Skeletal muscle tissue (tissue), 3 donors: ENCODE measurements at regions not wholly inside any gene's neighbourhood (a gene's known extent, or its start where the extent isn't known, plus 50 kb on each side); places are given as distances from the start of the nearest gene placed in this dataset.
"Not testable (repeated sequence)": the region's sequence is repeated elsewhere in the genome, so short reads cannot be mapped to it uniquely, and the experiment has no call there.

ENCODE experiments used
- H3K27ac ChIP-seq: one replicate; pipeline ENCODE4 v1.7.0; 2013; ENCODE audit warnings: mild to moderate bottlenecking, low read depth, low read length, inconsistent platforms
- H3K27me3 ChIP-seq, 3 donors: one replicate each; pipeline ENCODE4 v1.7.0; 2013; ENCODE audit warnings: low read length in 3 of 3; ENCODE audit not compliant: control insufficient read depth in 3 of 3, insufficient read depth in 3 of 3
- H3K36me3 ChIP-seq, 3 donors: one replicate each; pipeline ENCODE4 v1.7.0; 2013; ENCODE audit warnings: low read length in 3 of 3; ENCODE audit not compliant: control insufficient read depth in 3 of 3, insufficient read depth in 3 of 3
- H3K4me1 ChIP-seq, 3 donors: one replicate each; pipeline ENCODE4 v1.7.0; 2013; ENCODE audit warnings: low read length in 3 of 3, mild to moderate bottlenecking in 3 of 3; ENCODE audit not compliant: control insufficient read depth in 3 of 3, insufficient read depth in 3 of 3
- H3K4me3 ChIP-seq, 3 donors: one replicate each; pipeline ENCODE4 v1.7.0; 2013; ENCODE audit warnings: low read length in 3 of 3
- H3K9ac ChIP-seq, 3 donors: one replicate each; pipeline ENCODE4 v1.7.0; 2013; ENCODE audit warnings: low read length in 3 of 3, mild to moderate bottlenecking in 3 of 3, moderate library complexity in 2 of 3, low read depth in 1 of 3
- H3K9me3 ChIP-seq, 3 donors: one replicate each; pipeline ENCODE4 v1.7.0; 2013; ENCODE audit warnings: low read length in 3 of 3; ENCODE audit not compliant: control insufficient read depth in 3 of 3
- donor health status: Osteomylitis.

- Histone ChIP-seq H3K27ac (no peak overlapping the region), H3K36me3 (no peaks in the 10 kb centered on the region), H3K9ac (no peak overlapping the region), H3K27me3 (no peaks in the 10 kb centered on the region), H3K9me3 (no peaks in the 10 kb centered on the region), H3K4me3 (no peak overlapping the region), H3K4me1 (no peaks in the 10 kb centered on the region)
Measured at GRCh38 chr1:166590161-166590560, 249.1 kb upstream of the POGK start.

- no peaks in the 10 kb centered on the region for H3K9me3 ChIP-seq
- no peaks in the 10 kb centered on the region for H3K27me3 ChIP-seq
- H3K4me1 ChIP-seq: no peaks in the 10 kb centered on the region
- no peak overlapping the region for H3K4me3 ChIP-seq
- no peak overlapping the region for H3K9ac ChIP-seq
- no peaks in the 10 kb centered on the region for H3K36me3 ChIP-seq
- H3K27ac ChIP-seq: no peak overlapping the region
Measured at GRCh38 chr1:166594646-166595045, 244.6 kb upstream of the POGK start.

DNA sequence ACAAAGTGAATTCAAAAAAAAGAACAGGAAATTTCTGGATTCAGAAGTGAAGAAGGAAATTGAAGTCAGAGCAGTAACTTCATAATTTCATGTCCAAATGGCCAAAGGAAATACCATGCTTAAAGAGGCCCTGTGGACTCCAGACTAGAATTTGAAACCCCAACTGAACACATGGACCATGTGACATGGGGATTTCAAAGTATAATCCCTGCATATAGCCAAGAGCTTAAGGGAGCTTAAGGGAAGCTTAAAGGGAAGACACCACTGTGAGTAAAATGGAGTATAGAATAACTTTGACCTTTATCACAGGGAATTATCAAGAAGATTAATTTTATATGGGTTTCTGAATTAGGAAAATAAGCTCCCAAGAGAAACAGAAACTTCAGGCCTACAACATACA, 241.8 kb upstream of the POGK start:
- no peak overlapping the region for H3K27ac ChIP-seq
- no peaks in the 10 kb centered on the region for H3K4me1 ChIP-seq
- no peaks in the 10 kb centered on the region for H3K9me3 ChIP-seq
- H3K4me3 ChIP-seq: no peak overlapping the region
- H3K9ac ChIP-seq: no peak overlapping the region
- H3K36me3 ChIP-seq: no peaks in the 10 kb centered on the region
- H3K27me3 ChIP-seq: no peaks in the 10 kb centered on the region

DNA sequence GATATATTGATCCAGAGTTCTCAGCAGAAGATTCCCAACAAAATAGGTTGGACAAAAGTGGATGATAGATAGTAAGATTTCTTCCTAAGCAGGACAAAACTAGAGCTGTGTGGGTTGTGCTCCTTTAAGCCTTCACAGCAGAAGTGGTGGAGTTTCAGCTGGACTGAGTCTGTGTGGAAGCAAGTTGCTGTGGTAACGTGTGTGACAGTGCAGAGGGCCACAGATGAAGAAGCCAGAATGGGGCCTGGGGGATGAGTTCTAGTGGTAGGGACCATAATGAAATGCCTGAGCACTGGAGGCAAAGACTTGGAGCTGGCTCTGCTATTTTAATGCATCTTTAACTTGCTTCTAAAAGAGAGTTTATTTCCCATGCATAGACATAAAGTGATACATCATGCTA, 238.7 kb upstream of the POGK start:
- H3K9me3 ChIP-seq: no peaks in the 10 kb centered on the region
- no peak overlapping the region for H3K27ac ChIP-seq
- H3K36me3 ChIP-seq: no peaks in the 10 kb centered on the region

GRCh38 chr1:166601650-166602278, 237.5 kb upstream of the POGK start:
- Histone ChIP-seq H3K4me1 (no peaks in the 10 kb centered on the region), H3K27ac (no peak overlapping the region), H3K9me3 (no peaks in the 10 kb centered on the region), H3K27me3 (no peaks in the 10 kb centered on the region), H3K4me3 (no peak overlapping the region), H3K9ac (no peak overlapping the region), H3K36me3 (no peaks in the 10 kb centered on the region)

More for the DNA sequence above, 238.7 kb upstream of the POGK start:
- Histone ChIP-seq H3K27me3 (no peaks in the 10 kb centered on the region), H3K9ac (no peak overlapping the region), H3K4me1 (no peaks in the 10 kb centered on the region), H3K4me3 (no peak overlapping the region)

- not testable (repeated sequence) for H3K4me1 ChIP-seq, H3K36me3 ChIP-seq, H3K27me3 ChIP-seq, H3K9ac ChIP-seq, H3K9me3 ChIP-seq, H3K27ac ChIP-seq, H3K4me3 ChIP-seq
Measured at GRCh38 chr1:166602801-166603200, 236.5 kb upstream of the POGK start.

- Histone ChIP-seq H3K9ac (no peak overlapping the region), H3K36me3 (no peaks in the 10 kb centered on the region), H3K9me3 (no peaks in the 10 kb centered on the region), H3K4me1 (no peaks in the 10 kb centered on the region), H3K4me3 (no peak overlapping the region), H3K27me3 (no peaks in the 10 kb centered on the region), H3K27ac (no peak overlapping the region)
Measured at GRCh38 chr1:166603296-166603695, 236.0 kb upstream of the POGK start.

DNA sequence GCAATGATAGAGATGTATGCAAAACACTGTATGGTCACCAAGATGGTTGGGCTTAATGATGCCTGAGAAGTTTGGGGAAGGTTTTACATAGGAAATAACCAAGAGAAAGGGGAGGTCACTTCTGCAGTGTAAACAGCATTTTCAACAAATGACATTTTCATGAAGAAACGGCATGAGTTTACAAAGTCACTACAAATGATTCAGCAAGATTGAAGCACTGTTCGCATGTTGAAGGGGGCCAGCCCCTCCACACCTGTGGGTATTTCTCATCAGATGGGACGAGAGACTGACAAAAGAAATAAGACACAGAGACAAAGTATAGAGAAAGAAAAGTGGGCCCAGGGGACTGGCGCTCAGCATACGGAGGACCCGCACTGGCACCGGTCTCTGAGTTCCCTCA, 234.1 kb upstream of the POGK start:
- Histone ChIP-seq H3K36me3 (no peaks in the 10 kb centered on the region), H3K4me1 (no peaks in the 10 kb centered on the region), H3K9me3 (no peaks in the 10 kb centered on the region), H3K27ac (no peak overlapping the region), H3K4me3 (no peak overlapping the region), H3K9ac (no peak overlapping the region), H3K27me3 (no peaks in the 10 kb centered on the region)

GRCh38 chr1:166612886-166613285, 226.4 kb upstream of the POGK start:
- no peak overlapping the region for H3K9ac ChIP-seq
- no peak overlapping the region for H3K27ac ChIP-seq
- H3K4me3 ChIP-seq: no peak overlapping the region
- no peaks in the 10 kb centered on the region for H3K9me3 ChIP-seq
- no peaks in the 10 kb centered on the region for H3K36me3 ChIP-seq
- H3K4me1 ChIP-seq: no peaks in the 10 kb centered on the region
- peaks cover 0 to 1% (median 0%) of the 10 kb centered on the region in 3 donors for H3K27me3 ChIP-seq

DNA sequence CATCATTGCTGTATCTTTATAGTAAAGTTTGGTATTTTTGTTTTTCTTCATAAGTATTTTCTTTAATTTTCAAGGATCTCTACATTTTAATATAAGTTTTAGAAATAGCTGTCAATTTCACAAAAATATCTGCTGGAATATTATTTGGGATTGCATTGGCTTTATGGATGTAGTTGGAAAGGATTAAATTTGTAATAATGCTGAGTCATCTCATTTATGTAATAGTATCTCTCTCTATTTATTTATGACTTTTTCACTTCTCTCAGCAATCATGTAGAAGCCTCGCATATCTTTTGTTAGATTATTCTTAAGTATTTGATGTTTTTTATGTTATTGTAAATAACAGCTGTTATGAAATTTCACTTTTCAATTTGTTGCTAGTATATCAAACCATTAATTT, 223.1 kb upstream of the POGK start:
- Histone ChIP-seq H3K4me1 (no peaks in the 10 kb centered on the region), H3K27me3 (peaks cover 0 to 5% (median 0%) of the 10 kb centered on the region in 3 donors), H3K9me3 (no peaks in the 10 kb centered on the region), H3K4me3 (no peak overlapping the region), H3K36me3 (no peaks in the 10 kb centered on the region), H3K27ac (no peak overlapping the region), H3K9ac (no peak overlapping the region)

DNA sequence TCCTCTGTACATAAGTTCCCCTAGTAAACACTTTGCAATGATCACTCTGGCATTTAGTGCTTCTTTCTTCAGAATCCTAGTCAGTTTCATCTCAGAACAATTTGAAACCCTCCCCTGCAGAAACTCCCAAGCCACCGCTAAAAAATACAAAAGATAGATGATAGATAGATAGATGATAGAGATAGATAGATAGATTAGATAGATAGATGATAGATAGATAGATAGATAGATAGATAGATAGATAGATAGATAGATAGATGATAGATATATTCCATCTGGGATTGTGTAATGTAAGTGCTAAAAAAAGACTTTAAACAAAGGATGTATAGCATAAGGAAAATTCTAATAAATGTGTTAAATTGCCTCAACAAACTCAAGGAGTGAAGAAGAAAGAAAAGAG, 212.6 kb upstream of the POGK start:
- H3K9me3 ChIP-seq: no peaks in the 10 kb centered on the region
- no peaks in the 10 kb centered on the region for H3K36me3 ChIP-seq
- H3K27ac ChIP-seq: no peak overlapping the region
- H3K9ac ChIP-seq: no peak overlapping the region
- no peaks in the 10 kb centered on the region for H3K4me1 ChIP-seq
- H3K4me3 ChIP-seq: no peak overlapping the region
- no peaks in the 10 kb centered on the region for H3K27me3 ChIP-seq
